Lung microvascular endothelial cell (primary cell): ENCODE measurements at regions not wholly inside any gene's neighbourhood (a gene's known extent, or its start where the extent isn't known, plus 50 kb on each side); places are given as distances from the start of the nearest gene placed in this dataset.

Source experiments
- DNase-seq, 2 donors: peaks; one replicate each; pipeline versions ENCODE4 v3.0.0 to v3.0.0-alpha.2; 2010; ENCODE audit warnings: low read depth in 2 of 2

GRCh38 chr13:50561739-50562138 is 281.8 kb downstream of the DLEU7 start:
- no peak for DNase-seq

GRCh38 chr13:50566646-50567045 is 276.8 kb downstream of the DLEU7 start:
- DNase-seq: no peak

GRCh38 chr13:50572129-50572528 is 271.4 kb downstream of the DLEU7 start:
- DNase-seq: no peak

GRCh38 chr13:50573066-50573465 is 270.4 kb downstream of the DLEU7 start:
- DNase-seq: no peak

DNA sequence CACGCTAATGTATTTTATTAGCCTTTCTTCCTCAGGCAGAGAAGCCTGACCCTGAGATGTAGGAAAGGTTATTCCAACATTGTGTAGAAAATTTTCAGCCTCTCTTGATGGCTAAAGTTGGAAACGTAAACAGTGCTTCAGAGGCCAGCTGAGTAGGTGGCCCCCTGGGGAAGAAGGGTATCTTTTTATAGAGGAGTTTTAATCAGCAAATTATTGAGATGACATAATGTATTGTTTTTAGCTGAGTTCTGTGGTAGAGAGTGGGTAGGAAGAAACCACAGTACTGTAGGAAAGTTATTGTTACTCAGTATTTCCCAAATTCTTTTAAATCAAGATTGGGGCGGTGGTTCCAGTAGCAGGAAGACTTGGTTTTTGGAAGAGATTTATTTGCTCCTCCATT is 268.8 kb downstream of the DLEU7 start:
- DNase-seq: no peak

- DNase-seq: no peak
These were observed 268.4 kb downstream of the DLEU7 start for GRCh38 chr13:50575138-50575537.

DNA sequence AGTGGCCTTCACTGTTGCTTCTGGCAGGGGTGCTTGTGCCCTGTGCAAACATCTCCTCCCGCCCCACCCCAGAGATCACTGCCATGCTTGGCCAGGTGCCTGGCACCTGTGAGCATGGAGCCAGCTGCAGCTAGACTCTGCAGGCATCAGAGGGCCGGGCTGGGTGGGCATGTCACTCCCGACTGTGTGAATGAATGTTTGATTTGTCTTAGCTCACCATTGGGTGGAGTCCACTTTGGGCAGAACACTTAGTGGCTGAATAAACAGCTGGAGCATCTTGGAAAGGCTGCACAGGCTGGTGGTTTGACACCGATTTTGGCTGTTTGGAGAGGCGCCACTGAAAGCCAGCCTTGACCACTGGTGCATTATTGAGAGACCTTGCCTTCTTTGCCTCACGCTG is 267.3 kb downstream of the DLEU7 start:
- no peak for DNase-seq

DNA sequence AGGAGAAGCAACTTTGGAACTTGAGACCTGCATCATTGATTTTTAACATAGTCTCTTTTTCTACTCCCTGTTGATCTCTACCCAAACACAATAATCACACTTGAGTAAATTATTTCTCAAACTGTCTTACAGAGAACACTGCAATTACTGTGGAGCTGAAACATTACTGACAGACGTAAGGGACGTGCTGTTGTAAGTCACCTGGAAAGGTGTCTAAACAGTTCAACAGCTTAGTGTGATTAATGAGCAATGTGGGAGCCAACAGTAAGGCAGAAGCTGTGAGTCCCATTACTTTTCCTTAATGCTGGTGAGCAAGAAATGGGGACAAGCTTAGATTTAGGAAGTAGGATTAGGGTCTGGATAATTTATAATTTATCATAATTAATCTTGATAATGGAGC is 265.7 kb downstream of the DLEU7 start:
- no peak for DNase-seq

- DNase-seq: peak in 1 of 2 donors; percentile 58
These were observed 262.7 kb downstream of the DLEU7 start for GRCh38 chr13:50580684-50581305.

DNA sequence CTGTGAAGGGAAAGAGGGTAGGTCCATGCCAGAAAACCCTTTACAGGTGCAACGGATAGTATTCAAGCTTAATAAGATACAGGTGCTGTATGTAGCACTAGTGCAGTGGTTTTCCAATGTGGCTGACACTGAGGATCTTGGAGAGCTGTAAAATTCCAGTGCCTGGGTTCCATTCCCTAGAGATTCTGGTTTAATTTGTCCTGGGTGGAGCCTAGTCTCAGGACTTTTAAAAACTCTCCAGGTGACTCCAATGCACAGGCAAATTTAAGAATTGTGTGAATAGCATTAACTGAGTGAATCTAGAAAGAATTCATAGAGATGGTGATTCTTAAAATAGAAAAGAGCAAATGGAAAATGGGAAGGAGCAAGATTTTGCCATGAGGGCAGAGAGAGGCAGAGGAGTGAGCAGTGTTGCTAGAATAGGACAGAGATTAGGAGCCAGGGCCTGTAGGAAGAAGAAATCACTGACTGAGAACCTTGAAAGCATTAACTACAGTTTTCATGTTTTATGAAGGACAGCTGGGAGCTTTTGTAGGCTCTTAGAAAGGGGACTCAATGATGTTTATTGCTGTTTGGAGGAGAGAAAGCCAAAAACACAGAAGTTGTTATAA is 261.8 kb downstream of the DLEU7 start:
- no peak for DNase-seq

DNA sequence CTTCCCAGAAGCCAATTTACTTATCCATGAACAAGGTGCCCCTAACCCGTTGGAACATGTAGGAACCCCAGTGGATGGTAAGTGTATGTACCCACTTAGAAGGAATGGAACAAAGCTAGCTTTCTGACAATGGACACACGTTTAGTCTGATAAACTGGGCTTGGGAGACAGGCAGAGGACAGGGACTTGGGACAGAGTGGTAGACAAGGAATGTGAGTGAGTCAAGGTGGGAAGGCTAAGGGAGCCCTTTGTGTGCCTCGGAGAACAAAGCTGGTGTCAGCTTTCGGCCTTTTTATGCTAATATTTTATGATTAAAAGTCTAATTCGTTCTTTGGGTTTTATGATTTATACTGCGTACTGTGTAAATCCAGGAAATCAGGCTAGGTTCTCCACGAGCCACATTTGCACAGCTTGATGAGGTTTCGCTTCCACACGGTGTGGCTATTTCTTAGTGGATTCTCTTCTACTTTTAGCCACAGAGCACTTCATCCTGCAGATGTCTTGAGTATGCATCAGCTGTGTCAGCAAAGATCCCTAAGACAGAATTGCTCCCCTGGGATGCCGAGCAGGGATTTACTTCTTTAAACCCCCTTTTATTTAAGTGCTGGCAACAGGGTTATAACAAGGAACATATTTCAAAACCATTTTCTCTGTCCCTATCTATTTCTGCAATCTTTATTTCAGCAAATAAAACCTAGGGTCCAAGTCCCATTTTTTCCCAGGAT is 258.5 kb downstream of the DLEU7 start:
- no peak for DNase-seq

GRCh38 chr13:50585674-50586413 is 257.6 kb downstream of the DLEU7 start:
- no peak for DNase-seq

DNA sequence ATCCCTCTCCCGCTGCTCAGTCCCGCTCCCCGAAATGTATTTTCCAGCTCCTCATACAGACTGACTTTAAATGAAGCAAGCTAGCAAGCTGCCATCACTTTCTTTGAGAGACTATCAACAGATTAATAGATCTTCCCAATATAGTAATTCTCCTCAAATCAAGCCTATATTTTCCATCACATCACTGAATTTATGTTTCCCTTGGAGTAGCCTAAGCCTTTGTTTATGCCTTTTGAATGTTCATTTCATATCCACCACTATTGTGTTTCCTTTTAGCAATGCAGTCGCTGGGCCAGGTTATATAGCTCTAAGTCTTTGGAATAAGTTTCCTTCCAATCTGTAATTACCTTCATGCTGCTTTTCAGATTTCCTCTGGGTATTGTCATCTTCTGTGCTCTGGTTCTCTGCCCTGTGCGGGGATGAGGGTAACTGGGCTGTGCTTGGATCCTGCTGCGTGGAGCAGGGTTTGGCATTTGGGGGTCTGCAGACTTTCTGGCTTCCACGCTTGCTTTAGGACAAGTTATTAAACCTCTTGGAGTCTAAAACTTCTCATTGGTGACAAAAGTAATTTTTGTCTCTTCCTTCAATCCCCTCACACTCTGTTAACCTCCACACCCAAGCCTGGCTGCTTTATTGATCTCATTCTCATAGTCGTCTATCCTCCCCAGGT is 256.9 kb downstream of the DLEU7 start:
- no peak for DNase-seq

DNA sequence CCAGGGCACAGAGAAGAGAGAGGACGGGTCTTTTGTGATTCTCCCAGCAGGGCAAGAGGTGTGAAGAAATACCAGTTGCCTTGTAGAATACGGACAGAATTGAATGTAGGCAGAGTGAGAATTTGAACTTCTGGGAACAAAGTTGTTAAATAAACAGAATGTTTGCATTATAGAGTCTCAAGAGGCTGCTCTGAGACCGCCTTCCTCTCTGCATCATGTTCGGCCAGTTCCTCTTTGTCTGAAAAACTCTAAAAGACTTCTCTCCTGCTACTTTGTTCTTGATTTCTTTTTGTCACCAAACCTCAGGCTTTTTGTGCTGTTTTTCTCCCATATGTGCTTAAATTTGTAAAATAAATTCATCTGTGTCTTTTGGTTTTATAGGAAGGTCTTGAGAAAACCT is 256.4 kb downstream of the DLEU7 start:
- DNase-seq: no peak

DNA sequence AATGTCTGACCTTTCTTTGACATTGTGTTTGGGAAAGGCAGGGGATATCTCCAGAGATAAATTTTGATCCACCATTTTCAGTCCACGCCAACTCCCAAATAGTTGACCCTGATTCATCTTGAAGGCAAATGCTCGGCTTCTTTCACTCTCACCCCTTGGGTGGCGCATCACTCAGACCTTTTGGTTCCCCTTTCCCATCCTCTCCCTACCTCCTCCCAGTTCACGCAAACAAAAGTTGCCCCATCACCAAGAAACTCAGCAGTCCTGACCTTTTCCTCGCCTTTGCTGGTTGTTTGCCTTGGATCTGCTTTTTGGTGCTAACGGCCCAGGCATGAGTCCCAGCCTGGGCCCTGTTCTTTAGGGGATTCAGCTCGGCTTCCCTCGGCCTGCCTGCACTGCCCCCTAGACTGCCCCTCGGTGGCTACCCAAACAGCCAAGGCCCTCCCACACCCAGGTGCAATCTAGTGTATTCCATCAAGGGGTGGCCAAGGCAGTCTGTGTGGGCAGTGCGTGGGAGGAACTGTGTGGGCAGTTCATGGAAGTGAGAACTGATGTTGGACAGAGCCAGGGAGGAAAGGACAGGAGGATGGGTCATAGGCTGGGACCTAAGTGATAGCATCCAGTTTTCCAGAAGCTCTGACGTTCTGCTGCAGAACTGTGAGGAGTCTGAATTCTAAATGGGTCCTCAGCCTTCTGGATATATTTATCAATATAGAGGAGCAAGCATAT is 255.7 kb downstream of the DLEU7 start:
- no peak for DNase-seq

DNA sequence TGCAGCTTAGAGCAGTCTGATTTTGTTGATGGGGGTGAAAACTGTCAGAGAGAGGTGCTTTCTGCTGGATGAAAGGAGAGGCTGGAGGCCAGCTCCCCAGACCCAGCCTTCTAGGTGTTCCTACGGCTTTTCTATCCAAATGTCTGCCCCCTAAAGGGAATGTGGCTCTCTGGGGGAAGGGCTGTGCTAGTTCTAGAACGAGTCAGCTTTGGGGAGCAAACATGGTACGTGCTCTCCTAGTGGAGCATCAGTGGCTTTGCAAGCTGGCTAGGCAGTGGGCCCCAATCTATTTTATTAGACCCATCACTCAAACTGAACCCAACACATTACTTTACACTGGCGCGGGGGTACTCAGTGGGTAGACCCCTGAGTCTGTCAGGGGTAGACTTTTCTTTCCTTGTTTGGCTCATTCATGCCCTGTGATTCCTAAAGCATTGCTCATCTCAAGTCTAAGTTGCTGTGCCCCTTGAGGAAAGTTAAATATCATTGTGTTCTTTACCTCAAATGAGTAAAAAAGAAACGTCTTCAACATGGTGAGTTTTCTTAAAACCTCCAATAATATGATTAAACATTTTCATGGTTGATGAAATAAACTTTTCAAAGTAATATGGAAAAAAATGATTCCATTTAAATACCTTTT is 254.9 kb downstream of the DLEU7 start:
- DNase-seq: no peak

GRCh38 chr13:50589139-50589538 is 254.4 kb downstream of the DLEU7 start:
- DNase-seq: peak in 1 of 2 donors; percentile 20

DNA sequence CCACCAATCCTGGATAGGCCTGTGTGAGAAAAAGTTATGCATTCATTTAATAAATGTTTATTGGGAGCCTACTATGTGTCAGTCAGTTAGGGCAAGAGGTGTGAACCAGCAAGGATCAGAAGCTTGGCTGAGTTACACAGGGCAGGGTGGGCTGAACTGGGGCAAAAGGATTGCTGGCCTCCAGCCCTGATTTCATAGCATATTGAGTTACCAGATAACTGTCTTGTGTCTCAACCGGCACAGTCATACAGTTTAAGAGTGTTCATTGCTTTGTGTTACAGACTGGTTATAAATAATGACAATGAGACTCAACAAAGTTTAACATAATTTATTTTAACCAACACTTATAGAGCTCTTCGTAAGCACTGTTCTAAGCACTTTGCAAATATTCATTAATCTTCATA is 253.8 kb downstream of the DLEU7 start:
- DNase-seq: peak in 1 of 2 donors; percentile 45

- peak; percentile 26 to 44 for DNase-seq
These were observed 250.9 kb downstream of the DLEU7 start for GRCh38 chr13:50592412-50593155.

GRCh38 chr13:50593207-50593606 is 250.3 kb downstream of the DLEU7 start:
- peak in 1 of 2 donors; percentile 13 for DNase-seq
